Limb (tissue), 2 donors: ENCODE measurements at regions not wholly inside any gene's neighbourhood (a gene's known extent, or its start where the extent isn't known, plus 50 kb on each side); places are given as distances from the start of the nearest gene placed in this dataset.
"Not testable (repeated sequence)": the region's sequence is repeated elsewhere in the genome, so short reads cannot be mapped to it uniquely, and the experiment has no call there.

ENCODE experiments used
- DNase-seq, 2 donors: peaks; one replicate each; pipeline ENCODE4 v3.0.0-alpha.2; 2016; ENCODE audit errors: extremely low spot score in 2 of 2

DNA sequence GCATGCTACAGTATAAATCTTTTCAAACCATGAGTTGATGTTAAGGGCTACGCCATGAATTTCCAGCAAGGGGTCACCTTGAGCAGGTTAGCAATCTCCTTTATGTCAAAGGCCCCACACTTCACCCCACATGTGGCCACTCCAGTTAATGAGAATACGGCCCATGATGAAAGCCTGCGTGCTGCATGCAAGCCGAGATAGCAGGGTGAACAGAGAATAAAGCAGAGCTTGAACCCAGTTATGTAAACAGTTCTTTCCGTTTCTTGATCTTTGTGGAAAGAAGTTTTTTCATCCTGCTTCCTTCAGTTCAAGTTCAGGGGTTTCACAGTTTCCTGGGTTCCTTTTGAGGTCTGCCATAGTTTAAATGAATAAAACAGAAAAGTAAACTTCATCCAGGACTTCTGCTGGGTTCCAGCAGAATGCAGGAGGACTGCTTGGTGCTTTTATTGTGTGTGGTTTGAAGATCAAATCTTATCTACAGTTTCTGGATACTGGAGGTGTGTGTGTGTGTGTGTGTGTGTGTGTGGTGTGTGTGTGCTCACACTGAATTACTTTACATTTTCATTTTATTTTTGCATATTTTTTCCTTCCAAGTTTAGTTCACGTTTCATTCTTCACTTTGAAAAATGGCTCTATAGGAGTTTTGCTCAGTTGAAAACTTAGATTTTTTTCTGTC is 87.1 kb downstream of the HMHB1 start:
- no peak for DNase-seq

DNA sequence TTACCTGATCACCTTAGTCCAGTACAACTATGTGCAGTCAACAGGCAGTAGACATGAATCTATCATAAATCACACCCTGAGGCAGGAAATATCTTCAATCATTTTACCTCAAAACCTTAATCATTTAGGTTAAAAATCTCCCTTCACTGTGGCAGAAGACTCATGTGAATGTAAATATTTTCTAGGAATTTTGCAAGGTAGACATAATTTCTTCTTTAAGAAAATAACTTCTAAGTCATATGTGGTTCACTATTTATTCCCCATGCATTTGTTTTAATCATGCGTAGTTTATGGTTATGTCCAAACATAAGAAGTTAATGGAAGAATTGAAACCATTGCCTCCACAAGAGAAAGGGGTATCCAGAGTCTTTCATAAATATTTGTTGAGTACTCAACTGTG is 97.0 kb downstream of the HMHB1 start:
- no peak for DNase-seq

DNA sequence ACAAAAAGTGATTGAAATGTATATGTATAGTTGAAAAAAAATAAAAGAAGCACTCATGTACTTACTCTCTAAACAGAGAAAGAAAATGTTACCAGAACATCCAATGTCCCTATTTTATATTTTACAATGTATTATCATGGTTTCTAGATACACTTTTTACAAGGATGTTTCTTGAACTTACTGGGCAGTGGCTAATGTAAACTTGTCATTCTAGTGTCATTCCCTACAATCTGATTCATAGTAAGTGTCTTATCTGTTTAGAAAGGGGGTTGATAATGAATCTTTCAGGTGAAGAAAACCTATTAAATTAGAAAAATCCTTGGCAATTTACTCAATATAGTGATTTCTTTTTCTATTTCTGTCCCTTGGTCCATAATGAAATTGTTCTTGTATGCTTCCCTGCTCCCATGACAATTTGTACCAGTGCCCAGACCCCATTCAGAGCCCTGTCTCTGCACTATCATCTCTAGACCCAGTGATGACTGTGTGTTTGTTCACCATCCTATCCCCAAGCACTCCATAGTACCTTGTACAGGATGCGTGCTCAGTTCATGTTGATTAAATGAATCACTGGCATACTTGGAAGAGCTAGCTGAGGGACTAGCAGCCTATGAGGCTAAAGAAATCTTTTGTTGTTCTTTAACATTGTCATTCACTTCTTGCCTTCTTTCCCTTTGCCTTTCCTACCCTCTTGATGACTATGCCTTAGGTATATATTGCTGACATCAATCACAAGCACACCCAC is 101.2 kb downstream of the HMHB1 start:
- DNase-seq = no peak

DNA sequence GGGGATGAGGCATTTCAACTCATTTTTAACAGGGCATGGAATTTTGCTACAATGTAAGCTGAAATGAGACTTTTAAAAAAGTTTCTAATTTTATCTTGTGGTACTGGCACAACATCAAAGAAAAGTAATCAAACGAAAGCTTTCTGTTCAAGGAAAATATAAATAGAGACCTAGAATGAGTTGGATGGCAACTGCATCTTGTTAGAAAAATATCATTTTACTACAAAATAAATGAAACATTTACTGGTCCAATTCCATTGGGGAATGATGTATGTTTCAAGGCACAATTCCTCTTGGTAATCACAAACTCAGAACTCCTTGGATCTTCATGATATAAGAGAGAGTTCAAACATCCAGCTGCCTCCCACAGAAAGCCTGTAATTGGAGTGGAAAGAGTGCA is 102.8 kb downstream of the HMHB1 start:
- no peak for DNase-seq

DNA sequence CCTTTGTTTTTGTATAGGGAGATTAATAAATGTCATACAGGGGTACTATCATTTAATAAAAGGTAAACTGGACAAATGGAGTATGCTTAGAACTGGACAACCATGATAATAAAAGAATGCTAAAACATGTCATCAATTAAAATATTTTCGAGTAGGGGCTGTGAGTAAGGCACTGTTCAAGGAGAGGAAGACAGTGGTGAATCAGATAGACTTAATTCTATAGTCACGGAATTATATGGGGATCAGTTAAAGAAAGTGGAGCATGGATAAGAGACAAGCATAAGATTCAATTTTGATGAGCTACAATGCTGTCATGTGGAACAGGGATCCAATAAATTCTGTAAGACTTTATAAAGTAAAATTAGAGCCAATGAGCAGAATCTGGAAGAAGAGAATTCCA is 104.5 kb downstream of the HMHB1 start:
- DNase-seq = no peak

DNA sequence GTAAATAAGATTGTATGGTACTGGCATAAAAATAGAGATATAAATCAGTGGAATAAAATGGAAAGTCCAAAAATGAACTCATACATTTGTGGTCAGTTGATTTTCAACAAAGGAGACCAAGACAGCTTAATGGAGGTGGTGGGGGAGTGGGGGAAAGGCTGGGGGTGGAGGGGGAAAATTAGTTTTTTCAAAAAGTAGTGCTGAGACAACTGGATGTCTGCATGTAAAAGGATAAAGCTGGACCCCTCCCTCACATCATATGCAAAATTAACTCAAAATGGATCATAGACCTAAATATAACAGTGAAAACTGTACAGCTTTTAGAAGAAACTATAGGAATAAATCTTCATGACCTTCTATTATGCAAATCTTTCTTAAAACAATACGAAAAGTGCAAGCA is 107.0 kb downstream of the HMHB1 start:
- DNase-seq = no peak

DNA sequence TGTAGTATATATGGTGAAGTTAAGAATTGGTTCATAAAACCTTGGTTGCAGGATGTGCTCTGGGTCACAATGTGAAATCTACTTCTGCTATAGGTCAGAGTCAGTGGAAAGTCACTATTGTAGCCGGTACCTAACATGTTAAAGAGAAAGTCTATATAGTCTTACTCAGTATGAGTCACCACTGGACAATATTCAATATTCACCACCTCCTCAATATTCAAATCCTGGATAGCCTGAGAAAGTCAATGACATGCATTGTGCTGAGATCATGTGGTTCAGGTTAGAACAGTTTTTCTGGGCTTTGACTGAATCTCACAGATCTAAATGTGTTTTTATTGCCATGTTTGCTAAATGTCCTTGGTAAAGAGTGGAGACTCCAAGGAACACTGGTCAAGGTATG is 108.8 kb downstream of the HMHB1 start:
- no peak for DNase-seq

DNA sequence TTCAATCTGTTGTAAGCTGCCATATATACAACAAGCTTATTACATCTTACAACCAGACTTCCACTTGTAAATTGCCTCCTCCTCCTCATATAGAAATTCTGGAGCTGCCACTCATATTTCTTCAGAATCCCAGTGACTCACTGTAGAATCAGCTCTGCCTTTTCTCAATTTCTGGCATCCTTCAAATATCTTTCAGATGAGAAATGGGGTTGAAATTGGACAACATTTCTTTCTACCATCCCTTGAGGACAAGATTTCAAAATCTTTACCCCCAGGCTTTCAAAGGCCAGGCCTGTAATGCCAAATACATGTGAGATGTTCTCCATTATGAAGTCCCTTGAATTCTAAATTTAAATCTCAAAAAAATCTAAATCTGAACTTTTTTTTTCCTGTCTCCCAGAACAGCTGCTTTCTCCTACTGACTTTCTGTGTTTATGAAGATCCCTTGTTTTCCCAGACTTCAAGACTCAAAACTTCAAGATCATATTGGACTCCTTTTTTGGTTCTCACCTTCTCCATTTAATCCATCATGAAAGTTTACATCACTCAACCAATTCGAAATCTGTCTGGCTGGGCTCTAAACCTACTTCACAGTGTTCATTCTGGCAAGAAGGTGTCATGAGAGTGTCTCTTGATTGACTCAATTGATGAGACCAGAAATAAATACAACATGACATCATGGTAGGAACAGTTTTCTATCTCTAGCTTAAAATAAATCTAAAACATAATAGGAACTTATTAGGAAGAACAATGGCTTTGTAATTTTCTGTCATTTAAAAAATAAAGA is 109.8 kb downstream of the HMHB1 start:
- no peak for DNase-seq

DNA sequence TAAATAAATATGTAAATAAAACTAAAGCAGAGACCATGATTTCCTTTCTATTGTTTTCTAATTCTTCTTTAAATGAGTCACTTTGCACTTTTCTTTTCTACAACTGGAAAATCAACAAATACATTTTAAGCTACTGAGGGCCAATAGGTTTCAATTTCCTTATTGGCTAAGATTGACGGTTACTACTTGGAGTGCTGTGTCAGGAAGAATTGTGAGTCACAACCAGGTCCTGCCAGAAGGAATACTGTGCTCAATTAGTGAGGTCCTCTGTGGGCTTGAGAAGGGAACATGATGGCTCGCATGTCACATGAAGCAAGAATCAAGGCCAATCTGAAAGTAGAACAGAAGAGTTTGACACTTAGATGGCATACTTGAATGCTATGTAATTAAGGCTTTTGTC is 110.8 kb downstream of the HMHB1 start:
- no peak for DNase-seq

- no peak for DNase-seq
These were observed 111.8 kb downstream of the HMHB1 start for GRCh38 chr5:143923634-143924266.

- no peak for DNase-seq
These were observed 112.5 kb downstream of the HMHB1 start for GRCh38 chr5:143924311-143924978.

GRCh38 chr5:143924979-143925325 is 113.0 kb downstream of the HMHB1 start:
- DNase-seq = not testable (repeated sequence)

GRCh38 chr5:143929486-143929885 is 117.5 kb downstream of the HMHB1 start:
- no peak for DNase-seq

GRCh38 chr5:143930561-143930960 is 118.6 kb downstream of the HMHB1 start:
- no peak for DNase-seq

DNA sequence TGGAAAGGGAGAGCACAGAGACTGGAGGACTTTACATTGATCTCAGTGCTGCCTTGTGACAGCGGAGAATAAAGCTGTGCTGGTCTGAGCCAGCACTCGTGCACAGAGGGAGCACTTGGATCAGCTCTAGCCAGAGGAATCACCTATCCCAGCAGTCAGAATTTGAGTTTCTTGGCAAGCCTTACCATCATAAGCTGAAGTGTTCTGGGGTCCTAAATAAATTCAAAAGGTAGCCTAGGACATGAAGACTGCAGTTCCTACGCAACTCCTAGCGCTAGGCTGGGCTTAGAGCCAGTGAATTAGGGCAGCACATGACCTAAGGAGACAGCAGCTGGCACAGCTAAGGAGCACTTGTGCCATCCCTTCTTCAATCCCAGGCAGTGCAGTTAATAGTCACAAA is 119.5 kb downstream of the HMHB1 start:
- DNase-seq = peak; percentile 19 to 30

DNA sequence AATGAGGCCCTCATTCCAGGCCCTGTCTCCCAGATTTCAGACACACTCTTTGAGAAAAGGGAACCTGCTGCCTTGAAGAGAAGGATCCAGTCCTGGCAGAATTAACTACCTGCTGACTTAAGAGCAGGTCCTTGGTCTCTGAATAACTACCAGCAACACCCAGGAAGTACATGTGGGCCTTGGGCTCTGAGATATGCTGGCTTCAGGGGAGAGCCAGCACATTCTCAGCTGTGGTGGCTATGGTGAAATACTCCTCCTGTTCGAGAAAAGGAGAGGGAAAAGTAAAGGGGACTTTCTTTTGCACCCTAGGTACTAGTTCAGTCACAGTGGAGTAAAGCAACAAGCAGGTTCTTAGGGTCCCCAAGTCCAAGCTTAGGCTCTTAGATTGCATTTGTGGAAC is 120.0 kb downstream of the HMHB1 start:
- no peak for DNase-seq

GRCh38 chr5:143932584-143932983 is 120.6 kb downstream of the HMHB1 start:
- DNase-seq = no peak

DNA sequence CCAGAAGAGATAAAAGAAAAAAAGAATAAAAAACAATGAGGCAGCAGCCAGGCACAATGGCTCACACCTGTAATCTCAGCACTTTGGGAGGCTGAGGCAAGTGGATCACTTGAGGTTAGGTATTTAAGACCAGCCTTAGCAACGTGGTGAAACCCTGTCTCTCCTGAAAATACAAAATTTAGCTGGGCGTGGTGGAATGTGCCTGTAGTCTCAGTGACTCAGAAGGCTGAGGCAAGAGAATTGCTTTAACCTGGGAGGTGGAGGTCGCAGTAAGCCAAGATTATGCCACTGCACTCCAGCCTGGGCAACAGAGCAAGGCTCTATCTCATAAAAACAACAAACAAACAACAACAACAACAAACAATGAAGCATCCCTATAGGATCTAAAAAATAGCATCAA is 121.5 kb downstream of the HMHB1 start:
- no peak for DNase-seq

- no peak for DNase-seq
These were observed 122.9 kb downstream of the HMHB1 start for GRCh38 chr5:143934821-143935220.

DNA sequence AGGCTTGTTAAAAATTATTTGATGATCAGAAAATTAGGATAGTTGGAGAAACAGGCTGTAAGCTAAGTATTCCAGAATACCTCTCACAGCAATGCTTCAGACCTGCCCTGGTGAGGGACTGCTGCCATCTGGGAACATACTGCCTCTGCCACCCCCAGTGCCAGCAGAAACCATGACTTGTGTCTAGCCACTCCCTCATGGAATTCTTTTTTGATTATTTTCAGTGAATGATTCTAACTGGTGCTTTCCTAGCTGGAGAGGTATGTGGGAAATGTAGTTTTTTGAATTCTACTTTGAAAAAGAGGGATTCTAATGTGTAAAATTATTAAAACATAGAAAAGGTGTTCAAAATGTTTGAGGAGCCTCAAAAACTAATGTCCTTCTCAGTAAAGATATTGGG is 126.3 kb downstream of the HMHB1 start:
- DNase-seq = no peak

- DNase-seq = no peak
These were observed 134.9 kb downstream of the HMHB1 start for GRCh38 chr5:143946837-143947236.

DNA sequence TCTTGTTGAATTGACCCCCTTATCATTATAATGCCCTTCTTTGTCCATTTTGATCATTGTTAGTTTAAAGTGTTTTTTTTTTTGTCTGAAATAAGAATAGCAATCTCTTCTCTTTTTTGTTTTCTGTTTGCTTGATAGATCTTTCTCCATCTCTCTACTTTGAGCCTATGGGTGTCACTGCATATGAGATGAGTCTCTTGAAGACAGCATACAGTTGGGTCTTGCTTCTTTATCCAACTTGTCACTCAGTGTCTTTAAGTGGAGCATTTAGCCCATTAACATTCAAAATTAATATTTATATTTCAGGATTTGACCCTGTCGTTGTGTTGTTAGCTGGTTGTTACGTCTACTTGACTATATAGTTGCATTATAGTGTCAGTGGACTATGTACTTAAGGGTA is 135.4 kb downstream of the HMHB1 start:
- DNase-seq = no peak
